Mesothelial cell of epicardium (in vitro differentiated cells): ENCODE measurements at regions not wholly inside any gene's neighbourhood (a gene's known extent, or its start where the extent isn't known, plus 50 kb on each side); places are given as distances from the start of the nearest gene placed in this dataset.

Experiments
- DNase-seq, 2 experiments: peaks; one replicate each; pipeline ENCODE4 v3.0.0; 2021; ENCODE audit warnings: low spot score in 2 of 2; ENCODE audit not compliant: unreplicated experiment in 2 of 2
- H3K27ac Mint-ChIP-seq: 2 replicates; pipeline ENCODE4 v1.8.0; 2021; ENCODE audit warnings: mixed read lengths
- H3K27me3 Mint-ChIP-seq: 2 replicates; pipeline ENCODE4 v1.8.0; 2021; ENCODE audit warnings: low read depth, mixed read lengths
- H3K36me3 Mint-ChIP-seq: 2 replicates; pipeline ENCODE4 v1.8.0; 2021; ENCODE audit warnings: mixed read lengths
- H3K4me1 Mint-ChIP-seq: 2 replicates; pipeline ENCODE4 v1.8.0; 2021; ENCODE audit warnings: mixed read lengths
- H3K4me3 Mint-ChIP-seq: 2 replicates; pipeline ENCODE4 v1.8.0; 2021; ENCODE audit warnings: mild to moderate bottlenecking, moderate library complexity, mixed read lengths
- H3K9me3 Mint-ChIP-seq: 2 replicates; pipeline ENCODE4 v1.8.0; 2021; ENCODE audit warnings: mixed read lengths
- TF ChIP-seq, protein P1 (sequence below): fragments of 200-600 bp; sonication (generic); IDR thresholded peaks from one replicate; pipeline ENCODE4 v1.5.0; 2021; ENCODE audit warnings: antibody characterized with exemption; ENCODE audit not compliant: unreplicated experiment

DNA sequence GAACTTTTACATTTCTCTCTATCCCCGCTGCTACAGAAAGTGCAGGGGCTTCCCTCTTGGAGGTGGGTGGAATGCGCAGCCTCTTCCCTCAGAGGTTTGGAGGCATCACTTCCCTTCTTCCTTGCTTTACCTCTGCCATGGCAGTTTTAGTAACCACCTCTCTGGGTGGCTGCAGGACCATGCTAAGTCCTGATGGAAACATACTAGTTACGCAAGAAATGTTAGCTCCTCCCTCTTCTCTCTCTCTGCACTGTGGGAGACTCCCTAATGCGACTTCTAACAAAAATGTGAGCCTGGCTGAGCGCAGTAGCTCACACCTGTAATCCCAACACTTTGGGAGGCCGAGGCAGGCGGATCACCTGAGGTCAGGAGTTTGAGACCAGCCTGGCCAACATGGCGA lies 116.8 kb upstream of the RAB6C start:
- no peak overlapping the region for H3K4me3 Mint-ChIP-seq
- peaks cover 25% of the 10 kb centered on the region for H3K4me1 Mint-ChIP-seq
- DNase-seq, result no peak
- H3K27ac Mint-ChIP-seq, result no peak overlapping the region
- peaks cover 3% of the 10 kb centered on the region for H3K36me3 Mint-ChIP-seq
- H3K27me3 Mint-ChIP-seq, result no peaks in the 10 kb centered on the region
- TF ChIP-seq, protein P1, sequence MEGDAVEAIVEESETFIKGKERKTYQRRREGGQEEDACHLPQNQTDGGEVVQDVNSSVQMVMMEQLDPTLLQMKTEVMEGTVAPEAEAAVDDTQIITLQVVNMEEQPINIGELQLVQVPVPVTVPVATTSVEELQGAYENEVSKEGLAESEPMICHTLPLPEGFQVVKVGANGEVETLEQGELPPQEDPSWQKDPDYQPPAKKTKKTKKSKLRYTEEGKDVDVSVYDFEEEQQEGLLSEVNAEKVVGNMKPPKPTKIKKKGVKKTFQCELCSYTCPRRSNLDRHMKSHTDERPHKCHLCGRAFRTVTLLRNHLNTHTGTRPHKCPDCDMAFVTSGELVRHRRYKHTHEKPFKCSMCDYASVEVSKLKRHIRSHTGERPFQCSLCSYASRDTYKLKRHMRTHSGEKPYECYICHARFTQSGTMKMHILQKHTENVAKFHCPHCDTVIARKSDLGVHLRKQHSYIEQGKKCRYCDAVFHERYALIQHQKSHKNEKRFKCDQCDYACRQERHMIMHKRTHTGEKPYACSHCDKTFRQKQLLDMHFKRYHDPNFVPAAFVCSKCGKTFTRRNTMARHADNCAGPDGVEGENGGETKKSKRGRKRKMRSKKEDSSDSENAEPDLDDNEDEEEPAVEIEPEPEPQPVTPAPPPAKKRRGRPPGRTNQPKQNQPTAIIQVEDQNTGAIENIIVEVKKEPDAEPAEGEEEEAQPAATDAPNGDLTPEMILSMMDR, result no peak
- no peaks in the 10 kb centered on the region for H3K9me3 Mint-ChIP-seq

DNA sequence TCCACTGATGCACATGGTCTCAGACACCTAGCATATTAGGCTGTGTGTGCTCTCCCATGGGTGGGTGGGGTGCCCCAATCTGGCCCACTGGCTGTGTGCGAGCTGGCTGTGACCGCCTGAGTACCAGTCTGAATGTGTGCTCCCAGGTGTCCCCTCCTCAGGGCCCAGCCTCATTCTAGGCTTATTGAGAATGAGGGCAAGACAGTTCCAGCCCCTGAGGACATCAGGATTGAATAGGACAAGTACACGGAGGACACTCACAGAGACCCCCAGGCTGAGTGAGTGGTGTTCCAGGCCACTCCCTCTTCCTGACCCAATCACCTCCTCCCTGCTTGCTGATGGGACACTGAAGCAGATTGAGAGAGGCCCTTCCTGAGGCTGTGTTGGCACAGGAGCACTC lies 116.1 kb upstream of the RAB6C start:
- TF ChIP-seq, protein P1, result no peak
- Mint-ChIP-seq H3K27ac (no peak overlapping the region), H3K9me3 (no peaks in the 10 kb centered on the region), H3K27me3 (no peaks in the 10 kb centered on the region), H3K4me1 (peaks cover 28% of the 10 kb centered on the region), H3K36me3 (peaks cover 3% of the 10 kb centered on the region), H3K4me3 (no peak overlapping the region)
- DNase-seq, result no peak

DNA sequence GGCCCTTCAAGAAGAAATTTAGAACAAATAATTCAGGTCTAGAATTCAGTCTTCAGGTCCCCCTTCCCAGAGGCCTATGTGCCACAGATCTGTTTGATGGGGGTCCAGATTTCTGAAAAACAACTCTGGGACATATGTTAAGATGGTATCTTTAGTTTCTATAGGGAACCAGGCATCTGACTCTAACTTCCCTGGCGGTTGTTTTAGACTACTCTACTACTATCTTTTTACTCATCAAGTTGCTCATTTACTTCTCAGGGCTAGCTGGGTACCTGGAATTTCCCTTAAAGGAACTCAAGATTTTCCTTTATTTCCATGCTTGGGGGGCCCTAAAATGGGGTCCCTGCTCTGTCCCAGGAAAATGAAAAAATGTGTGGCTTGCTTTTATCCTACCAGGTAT lies 114.7 kb upstream of the RAB6C start:
- H3K4me1 Mint-ChIP-seq, result peaks cover 28% of the 10 kb centered on the region
- no peaks in the 10 kb centered on the region for H3K9me3 Mint-ChIP-seq
- H3K36me3 Mint-ChIP-seq, result peaks cover 3% of the 10 kb centered on the region
- no peak overlapping the region for H3K4me3 Mint-ChIP-seq
- no peak for DNase-seq
- no peaks in the 10 kb centered on the region for H3K27me3 Mint-ChIP-seq
- peak overlapping the region; percentile 91 for H3K27ac Mint-ChIP-seq
- TF ChIP-seq, protein P1, result no peak

DNA sequence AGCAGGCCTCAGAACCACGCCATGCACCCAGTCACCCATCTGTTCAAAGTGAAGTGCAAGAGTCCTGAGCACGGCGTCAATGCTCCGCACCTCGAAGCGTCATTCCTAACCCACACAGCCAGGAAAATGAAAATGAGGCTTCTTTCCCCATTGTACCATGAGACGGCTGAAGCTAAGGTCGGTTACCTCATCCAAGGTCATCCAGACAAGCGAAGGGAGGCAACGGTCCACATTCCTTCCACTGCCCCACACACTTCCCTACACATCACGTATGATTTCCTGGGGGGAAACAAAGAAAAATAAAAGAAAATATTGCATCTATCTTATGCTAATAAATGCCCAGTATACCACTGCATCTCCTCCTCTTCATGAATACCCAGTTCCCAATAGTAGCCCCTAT lies 113.5 kb upstream of the RAB6C start:
- H3K4me1 Mint-ChIP-seq, result peaks cover 33% of the 10 kb centered on the region
- TF ChIP-seq, protein P1, result no peak

DNA sequence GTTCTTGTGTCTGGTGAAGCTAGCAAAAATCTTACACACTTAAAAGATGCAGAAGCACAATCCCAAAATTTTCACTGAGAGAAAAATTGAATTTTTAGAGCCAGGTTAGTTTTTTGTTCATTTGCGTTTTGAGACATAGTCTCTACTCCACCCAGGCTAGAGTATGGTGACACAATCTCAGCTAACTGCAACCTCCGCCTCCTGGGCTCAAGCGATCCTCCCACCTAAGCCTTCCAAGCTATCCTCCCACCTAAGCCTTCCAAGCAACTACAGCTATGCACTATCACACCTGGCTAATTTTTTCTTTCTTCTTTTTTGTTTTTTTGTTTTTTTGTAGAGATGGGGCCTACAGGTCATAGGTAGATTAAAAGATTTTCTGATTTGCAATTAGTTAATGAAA lies 113.1 kb upstream of the RAB6C start:
- peaks cover 33% of the 10 kb centered on the region for H3K4me1 Mint-ChIP-seq
- peaks cover 4% of the 10 kb centered on the region for H3K36me3 Mint-ChIP-seq
- H3K27ac Mint-ChIP-seq, result peak overlapping the region; percentile 43
- H3K9me3 Mint-ChIP-seq, result no peaks in the 10 kb centered on the region
- H3K27me3 Mint-ChIP-seq, result no peaks in the 10 kb centered on the region
- no peak overlapping the region for H3K4me3 Mint-ChIP-seq
- no peak for DNase-seq
- TF ChIP-seq, protein P1, result no peak

More for the DNA sequence above, 113.5 kb upstream of the RAB6C start:
- H3K4me3 Mint-ChIP-seq, result no peak overlapping the region
- peak overlapping the region; percentile 43 for H3K27ac Mint-ChIP-seq
- no peaks in the 10 kb centered on the region for H3K9me3 Mint-ChIP-seq
- DNase-seq, result no peak
- H3K27me3 Mint-ChIP-seq, result no peaks in the 10 kb centered on the region
- H3K36me3 Mint-ChIP-seq, result peaks cover 4% of the 10 kb centered on the region

DNA sequence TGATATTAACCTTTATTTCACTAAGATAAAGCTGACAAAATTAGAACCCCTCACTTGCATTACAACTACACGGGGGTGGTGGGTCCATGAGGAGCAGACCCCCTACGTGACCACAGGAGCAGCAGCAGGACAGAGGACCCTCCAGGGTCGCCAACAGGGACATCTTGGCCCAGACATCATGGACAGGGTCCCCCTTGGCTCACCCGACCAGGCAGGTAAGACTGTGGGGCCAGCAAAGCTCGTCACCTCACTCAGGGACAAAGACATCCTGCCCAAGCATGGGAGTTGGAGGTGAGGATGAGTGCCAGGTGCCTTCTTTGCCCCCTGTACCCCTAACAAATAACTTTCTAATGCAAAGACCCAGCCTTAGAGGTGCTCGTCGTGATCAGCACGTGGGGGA lies 111.3 kb upstream of the RAB6C start:
- peaks cover 4% of the 10 kb centered on the region for H3K36me3 Mint-ChIP-seq
- no peaks in the 10 kb centered on the region for H3K9me3 Mint-ChIP-seq
- TF ChIP-seq, protein P1, result no peak
- no peak overlapping the region for H3K4me3 Mint-ChIP-seq
- H3K4me1 Mint-ChIP-seq, result peaks cover 31% of the 10 kb centered on the region
- no peaks in the 10 kb centered on the region for H3K27me3 Mint-ChIP-seq
- no peak for DNase-seq
- H3K27ac Mint-ChIP-seq, result no peak overlapping the region
